ENCODE measurements at regions not wholly inside any gene's neighbourhood (a gene's known extent, or its start where the extent isn't known, plus 50 kb on each side); places are given as distances from the start of the nearest gene placed in this dataset.

DNA sequence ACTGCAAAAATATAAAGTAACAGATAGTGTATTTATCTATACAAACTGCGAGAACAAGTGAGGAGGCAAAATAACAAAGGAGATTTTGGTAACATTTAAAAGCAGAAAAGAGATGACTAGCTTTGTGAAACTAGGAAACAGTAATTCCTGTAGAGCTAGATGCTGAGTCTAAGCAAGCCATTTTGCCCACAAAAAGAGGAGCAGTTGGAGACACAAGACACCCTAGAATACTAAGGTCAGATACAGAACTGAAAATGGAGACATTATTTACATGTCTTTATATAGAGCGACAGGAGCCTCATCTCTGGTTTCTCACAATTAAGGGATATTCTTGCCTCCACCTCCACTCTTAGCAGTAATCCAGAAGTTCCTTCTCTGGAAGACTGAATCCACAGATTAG is 732.4 kb upstream of the GBE1 start:
- TF ChIP-seq CTCF (IDR thresholded peaks at IDR 0.05; ENCODE audit: insufficient read depth, low read length) (no peak), POLR2AphosphoS5 (IDR thresholded peaks at IDR 0.05; ENCODE audit: low read depth) (no peak), GABPA (IDR thresholded peaks at IDR 0.05; ENCODE audit: low read depth) (no peak), REST (IDR thresholded peaks at IDR 0.05; ENCODE audit: insufficient replicate concordance, low read depth) (no peak)

Measured in HL-60 (cell line).